GM21447 (cell line): ENCODE measurements at regions not wholly inside any gene's neighbourhood (a gene's known extent, or its start where the extent isn't known, plus 50 kb on each side); places are given as distances from the start of the nearest gene placed in this dataset.
"Not testable (repeated sequence)": the region's sequence is repeated elsewhere in the genome, so short reads cannot be mapped to it uniquely, and the experiment has no call there.

Experiments used
- ATAC-seq: cut with Tn5 transposase; IDR thresholded peaks from one replicate; pipeline ENCODE4 v1.9.1; 2021; ENCODE audit not compliant: unreplicated experiment

DNA sequence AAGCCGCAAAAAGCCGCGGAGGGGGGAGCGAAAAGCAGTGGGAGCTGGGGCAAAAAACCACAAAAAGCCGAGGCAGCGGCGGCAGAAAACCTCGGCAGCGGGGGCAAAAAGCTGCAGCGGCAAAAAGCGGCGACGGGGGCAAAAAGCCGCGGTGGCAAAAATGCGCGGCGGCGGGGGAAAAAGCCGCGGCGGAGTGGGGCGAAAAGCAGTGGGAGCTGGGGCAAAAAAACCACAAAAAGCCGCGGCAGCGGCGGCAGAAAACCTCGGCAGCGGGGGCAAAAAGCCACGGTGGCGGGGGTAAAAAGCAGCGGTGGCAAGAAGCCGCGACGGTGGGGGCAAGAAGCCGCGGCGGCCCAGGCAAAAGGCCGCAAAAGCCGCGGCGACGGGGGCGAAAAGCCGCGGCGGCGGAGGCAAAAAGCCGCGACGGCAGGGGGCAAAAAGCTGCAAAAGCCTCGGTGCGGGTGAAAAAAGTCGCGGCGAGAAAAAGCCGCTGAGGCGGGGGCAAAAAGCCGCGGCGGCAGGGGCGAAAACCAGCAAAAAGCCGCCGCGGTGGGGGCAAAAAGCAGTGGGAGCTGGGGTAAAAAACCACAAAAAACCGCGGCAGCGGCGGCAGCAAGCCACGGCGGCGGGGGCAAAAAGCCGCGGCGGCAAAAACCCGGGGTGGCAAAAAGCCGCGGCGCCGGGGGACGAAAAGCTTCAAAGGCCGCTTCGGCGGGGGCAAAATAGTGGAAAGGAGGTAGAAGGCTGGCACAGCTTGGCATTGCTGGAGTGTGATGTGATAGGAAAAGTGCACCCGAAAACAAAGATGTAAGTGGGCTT lies 135.9 kb downstream of the ZNF92 start:
- no peak for ATAC-seq

DNA sequence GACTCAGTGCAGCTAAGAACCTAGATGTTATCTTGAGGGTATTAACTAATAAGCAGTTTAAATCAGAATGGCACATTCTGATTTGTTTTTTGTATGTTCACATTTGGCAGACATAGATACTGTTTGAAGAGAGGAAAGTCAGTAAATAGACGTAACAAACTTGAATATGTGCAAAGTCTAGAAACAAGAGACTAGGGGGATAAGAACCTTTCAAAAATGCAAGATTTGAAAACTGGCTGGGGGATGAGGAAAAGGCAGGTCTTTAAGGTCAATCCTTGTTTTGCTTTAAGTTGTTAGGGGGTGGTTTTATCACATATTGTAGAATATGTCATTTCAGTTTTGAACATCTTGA lies 136.5 kb downstream of the ZNF92 start:
- not testable (repeated sequence) for ATAC-seq

DNA sequence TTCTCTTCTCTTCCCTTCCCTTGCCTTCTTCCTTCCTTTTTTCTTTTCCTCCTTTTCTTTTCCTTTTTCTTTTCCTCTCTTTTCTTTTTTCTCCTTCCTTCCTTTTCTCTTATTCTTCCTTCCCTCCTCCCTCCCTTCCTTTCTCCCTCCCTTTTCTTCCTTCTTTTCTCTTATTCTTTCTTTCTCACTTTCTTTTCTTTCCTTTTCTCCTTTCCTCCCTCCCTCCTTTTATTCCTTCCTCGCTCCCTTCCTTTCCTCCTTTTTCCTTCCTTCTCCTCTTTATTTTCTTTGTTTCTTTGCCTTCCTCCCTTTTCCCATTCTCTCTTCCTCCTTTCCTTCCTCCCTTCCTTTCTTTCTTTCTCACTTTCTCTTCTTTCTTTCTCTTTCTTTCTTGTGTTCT lies 146.1 kb downstream of the ZNF92 start:
- ATAC-seq: not testable (repeated sequence)

DNA sequence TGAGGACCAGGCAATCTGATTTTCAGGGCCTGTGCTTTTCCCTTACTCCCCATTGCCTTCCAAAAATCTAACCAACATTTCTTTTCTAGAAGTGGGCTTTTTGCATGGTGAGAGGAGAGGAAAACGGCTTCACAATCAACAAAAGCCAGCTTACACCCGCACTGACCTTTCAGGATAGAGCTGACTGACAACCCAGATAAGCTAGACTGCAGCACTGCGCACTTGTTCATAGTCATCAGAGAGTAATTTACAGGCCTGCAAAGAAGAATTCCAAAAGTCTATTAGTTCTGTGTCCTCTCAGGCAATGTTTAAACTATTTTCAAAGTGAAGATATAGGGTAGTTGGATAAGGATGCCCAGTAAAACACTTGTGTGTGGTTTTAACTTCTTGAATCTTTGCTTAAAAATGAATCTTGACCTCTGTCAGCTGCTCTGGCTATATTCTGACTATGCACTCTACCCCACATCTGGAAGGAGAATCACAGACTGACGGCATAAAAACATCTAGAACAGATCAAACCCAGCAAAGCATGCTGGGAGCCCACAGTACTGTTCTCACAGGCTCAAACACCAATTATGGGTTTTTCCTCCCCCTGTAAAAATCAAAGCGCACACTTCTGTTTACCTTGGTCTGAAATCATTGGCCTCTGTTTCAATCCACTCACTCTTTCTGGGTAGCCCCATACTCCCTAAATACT lies 172.0 kb downstream of the ZNF92 start:
- ATAC-seq: not testable (repeated sequence)

DNA sequence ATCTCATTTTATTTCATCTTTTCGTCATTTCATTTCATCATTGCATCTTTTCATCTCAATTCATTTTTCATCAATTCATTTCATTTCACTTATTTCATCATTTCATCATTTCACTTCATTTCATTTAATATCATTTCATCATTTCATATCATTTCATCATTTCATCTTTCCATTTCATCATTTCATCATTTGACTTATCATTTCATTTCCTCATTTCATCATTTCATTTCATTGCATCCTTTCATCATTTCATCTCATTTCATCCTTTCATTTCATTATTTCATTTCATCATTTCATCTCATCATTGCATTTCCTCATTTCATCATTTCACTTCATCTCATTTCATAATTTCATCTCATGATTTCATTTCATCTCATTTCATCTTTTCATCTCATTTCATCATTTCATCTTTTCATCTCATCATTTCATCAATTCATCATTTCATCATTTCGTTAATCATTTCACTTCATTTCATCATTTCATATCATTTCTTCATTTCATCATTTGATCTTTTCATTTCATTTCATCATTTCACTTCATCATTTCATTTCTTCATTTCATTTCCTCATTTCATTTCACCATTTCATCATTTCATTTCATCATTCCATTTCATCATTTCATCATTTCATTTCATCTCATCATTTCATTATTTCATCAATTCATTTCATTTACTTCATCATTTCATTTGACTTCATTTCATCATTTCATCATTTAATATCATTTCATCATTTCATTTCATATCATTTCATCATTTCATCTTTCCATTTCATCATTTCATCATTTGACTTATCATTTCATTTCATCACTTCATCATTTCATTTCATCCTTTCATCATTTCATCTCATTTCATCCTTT lies 176.2 kb downstream of the ZNF92 start:
- ATAC-seq: not testable (repeated sequence)

DNA sequence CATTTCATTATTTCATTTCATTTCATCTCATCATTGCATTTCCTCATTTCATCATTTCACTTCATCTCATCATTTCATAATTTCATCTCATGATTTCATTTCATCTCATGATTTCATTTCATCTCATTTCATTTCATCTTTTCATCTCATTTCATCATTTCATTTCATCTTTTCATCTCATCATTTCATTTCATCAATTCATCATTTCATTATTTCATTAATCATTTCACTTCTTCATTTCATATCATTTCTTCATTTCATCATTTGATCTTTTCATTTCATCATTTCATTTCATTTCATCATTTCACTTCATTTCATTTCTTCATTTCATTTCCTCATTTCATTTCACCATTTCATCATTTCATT lies 176.8 kb downstream of the ZNF92 start:
- not testable (repeated sequence) for ATAC-seq

DNA sequence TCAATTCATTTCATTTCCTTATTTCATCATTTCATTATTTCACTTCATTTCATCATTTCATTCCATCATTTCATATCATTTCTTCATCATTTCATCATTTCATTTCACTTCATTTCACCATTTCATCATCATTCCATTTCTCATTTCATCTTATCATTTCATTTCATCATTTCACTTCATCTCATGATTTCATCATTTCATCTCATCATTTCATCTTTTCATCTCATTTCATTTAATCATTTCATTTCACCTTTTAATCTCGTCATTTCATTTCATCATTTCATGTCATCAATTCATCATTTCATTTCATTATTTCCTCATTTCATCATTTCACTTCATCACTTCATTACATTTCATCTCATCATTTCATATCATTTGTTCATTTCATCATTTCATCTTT lies 177.4 kb downstream of the ZNF92 start:
- ATAC-seq: not testable (repeated sequence)

DNA sequence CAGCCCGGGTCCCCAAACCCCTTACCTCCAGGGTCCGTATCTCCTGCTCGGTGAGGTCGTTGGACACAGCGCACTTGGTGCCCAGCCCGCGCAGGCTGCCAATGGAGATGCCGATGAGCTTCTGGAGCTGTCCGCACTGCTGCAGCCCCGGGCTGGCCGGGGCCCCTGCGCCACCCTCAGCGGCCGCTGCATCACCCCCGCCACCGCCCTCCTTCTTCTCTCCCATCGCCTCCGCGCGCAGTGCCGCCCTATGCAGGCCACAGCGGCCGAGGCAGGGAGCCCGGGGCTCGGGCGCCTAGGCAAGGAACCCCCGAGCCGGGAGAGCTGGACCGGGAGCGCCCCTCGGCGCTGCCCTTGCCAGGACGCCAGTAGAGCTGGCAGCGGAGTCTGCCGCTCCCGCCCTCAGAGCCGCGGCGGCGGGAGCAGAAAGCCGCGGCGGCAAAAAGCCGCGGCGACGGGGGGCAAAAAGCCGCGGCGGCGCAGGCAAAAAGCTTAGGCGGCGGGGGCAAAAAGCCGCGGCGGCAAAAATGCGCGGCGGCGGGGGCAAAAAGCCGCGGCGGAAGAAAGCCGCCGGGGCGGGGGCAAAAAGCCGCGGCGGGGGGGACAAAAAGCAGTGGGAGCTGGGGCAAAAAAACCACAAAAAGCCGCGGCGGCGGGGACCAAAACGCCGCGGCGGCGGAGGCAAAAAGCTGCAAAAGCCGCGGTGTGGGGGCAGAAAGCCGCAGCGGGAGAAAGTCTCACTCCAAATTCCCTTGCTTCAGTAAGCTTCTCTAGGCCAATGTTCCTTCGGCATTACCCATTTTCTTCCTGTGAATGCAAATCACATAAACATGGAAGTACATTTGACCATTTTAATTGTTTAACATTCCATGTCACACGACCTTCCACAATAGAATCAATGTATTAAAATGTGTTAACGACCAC lies 181.2 kb downstream of the ZNF92 start:
- ATAC-seq: not testable (repeated sequence)

DNA sequence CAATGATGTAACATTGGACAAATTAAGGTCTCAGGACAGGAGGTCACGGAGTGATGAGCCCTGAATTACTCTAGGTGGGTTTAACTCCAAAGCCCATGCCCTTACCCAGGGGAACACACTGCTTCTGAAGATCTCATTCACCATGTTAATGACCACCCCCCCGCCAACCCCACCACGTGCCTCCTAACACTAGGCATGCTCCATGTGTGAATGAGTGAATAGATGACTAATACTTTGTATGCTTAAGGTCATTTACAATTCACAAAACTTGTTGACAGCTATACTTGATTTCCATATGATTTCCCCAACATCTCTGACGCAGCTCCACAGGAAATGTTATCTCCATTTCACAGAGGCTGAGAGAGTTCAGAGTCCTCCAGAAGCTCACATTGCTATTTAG lies 184.9 kb downstream of the ZNF92 start:
- ATAC-seq: not testable (repeated sequence)

DNA sequence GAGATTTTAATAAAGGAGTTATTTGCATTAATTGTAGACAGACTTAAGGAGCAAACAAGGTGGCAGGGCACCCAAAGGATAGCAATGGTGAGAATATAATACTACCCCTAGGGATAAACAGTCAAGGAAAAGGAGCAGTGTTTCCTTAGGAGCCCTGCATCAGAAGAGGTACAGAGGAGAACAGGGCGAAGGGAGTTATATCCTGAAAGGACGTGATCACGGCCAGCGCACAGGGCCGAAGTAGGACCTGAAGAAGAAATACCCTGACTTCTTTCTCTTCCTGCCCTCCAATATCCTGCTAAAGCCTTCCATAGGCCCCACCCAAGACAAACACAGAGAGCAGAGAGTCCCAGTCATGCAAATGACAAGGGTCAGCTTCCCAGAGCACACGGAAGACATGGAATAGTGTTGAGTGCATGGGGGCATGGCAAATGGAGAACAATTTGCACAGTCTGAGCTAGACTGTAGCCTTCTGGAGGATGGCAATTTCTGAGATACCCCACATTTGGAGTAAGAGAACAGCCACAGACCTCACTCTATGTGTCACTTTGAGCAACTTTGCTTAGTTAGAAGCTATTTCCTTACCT lies 188.2 kb downstream of the ZNF92 start:
- not testable (repeated sequence) for ATAC-seq

DNA sequence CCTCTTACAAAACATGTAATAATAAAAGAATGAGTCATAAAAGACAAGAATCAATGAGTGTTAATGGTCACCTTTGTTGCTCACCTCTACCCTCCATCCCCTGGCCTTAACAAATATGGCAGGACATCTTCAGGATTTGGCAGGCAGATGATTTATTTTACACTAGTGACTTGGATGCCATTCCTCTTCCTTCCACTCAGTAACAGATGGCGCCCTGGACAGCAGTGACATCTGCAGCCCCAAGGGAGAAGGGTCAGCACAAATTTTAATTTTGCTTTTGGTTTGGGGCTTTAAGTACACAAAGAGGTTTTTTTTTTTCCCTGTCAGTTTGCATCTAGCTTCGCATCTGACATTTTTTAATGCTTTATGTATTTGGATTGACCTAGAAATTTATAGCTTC lies 188.9 kb downstream of the ZNF92 start:
- peak; percentile 72 for ATAC-seq

DNA sequence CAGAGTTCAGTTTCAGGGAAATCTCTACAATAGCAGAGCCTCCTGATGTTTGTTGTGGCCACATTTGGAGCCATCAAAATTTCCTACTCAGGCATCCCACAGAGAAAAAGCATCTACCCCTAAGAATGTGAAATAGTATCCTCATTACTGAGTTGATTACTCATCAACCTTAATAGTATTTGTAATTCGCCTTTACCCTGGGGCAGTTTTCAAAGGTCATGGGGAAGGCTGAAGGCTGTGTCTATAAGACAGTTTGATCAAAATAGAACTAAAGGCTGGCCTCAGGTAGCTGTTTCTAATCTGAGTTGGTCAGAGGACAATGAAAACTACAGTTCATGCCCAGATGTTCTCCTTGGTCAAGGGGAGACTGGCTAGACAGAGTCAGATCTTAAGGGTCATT lies 189.7 kb downstream of the ZNF92 start:
- not testable (repeated sequence) for ATAC-seq

DNA sequence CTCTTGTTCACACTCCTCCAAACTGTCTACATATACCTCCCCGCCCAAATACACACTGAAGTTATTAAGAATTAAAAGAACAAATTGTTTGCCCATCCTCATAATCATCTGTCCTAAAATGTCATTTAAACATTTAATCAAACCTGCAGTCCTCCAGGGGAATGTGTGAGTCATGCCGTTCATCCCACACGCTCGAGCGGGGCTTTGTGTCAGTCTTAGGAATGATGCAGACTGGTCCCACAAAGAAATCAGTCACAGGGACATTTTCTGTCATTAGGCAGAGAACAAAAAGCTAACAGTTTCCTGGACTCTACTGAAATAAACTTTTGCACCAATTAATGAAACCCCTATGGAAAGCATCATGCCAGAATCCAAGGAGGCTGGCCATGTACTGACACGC lies 194.6 kb downstream of the ZNF92 start:
- ATAC-seq: not testable (repeated sequence)

DNA sequence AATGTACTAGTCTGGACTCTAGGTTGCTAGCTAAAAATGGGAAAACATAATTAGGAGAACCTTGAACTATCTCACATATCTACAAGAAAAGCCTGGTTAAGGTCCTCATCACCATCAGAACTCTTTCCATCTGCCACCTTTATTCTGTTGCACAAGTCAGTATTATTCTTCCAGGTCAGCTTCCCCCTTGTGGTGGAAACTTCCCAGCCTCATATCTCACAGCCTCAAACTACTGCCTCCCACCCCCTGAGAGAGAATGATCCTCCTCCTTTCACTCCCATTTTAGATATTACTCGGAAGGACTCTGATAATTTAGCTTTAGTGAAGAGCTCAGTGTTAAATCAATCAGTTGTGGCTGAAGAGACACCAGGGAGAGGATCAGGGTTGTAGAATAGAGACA lies 197.3 kb downstream of the ZNF92 start:
- ATAC-seq: not testable (repeated sequence)

DNA sequence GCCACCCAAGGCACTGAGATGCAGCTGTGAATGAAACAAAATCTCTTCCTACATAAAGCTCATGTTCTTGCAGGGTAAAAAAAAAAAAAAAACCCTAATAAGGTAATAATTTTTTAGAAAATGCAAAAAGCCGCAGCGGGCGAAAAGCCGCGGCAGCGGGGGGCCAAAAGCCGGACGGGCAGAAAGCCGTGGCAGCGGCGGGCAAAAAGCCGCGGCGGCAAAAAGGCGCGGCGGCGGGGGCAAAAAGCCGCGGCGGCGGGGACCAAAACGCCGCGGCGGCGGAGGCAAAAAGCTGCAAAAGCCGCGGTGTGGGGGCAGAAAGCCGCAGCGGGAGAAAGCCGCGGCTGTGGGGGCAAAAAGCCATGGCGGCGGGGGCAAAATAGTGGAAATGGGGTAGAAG lies 198.9 kb downstream of the ZNF92 start:
- ATAC-seq: not testable (repeated sequence)

DNA sequence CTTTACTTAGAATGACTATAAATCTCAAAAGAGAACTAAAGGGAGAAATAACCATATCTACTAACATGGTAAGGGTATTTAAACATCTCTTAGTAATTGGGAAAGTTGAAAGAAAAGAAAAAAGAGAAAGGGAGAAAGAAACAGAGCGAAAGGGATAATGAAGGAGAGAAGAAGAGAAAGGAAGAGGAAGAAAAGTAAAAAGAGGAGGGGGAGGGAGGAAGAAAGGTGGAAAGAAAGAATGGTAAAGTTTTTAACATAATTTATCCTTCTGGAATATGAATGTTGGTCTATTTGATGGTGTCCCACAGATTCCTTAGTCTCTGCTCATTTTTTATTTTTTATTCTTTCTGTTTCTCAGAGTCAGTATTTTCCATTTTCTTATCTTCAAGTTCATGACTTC lies 202.7 kb downstream of the ZNF92 start:
- not testable (repeated sequence) for ATAC-seq

DNA sequence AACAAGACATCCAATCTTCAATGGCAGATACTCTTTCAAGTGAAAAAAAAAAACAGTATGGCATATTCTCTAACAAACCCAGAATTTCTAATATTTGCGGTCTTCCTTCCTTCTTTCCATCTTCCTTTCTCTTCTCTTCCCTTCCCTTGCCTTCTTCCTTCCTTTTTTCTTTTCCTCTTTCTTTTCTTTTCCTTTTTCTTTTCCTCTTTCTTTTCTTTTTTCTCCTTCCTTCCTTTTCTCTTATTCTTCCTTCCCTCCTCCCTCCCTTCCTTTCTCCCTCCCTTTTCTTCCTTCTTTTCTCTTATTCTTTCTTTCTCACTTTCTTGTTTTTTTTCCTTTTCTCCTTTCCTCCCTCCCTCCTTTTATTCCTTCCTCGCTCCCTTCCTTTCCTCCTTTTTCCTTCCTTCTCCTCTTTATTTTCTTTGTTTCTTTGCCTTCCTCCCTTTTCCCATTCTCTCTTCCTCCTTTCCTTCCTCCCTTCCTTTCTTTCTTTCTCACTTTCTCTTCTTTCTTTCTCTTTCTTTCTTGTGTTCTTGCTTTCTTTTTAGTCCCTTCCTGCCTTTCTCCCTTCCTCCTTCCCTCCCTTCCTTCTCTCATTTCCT lies 209.0 kb downstream of the ZNF92 start:
- ATAC-seq: not testable (repeated sequence)

DNA sequence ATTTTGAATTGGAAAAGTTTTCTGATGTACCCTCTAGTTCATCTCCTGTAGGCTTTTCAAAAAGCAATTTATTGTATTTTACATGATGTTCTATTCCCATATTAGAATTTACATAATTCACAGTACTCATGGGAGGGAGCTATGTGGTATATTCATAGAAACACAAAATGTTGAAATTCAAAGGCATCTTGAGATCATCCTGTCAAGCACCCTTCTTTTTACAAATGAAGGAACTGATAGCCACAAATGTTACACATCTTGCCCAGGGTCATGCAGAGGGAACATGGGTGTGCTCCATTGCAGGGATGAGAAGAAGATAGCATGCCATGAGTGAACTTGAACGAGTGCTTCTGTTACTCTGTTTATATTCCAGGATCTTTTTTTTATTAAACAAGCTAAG lies 228.8 kb downstream of the ZNF92 start:
- not testable (repeated sequence) for ATAC-seq

DNA sequence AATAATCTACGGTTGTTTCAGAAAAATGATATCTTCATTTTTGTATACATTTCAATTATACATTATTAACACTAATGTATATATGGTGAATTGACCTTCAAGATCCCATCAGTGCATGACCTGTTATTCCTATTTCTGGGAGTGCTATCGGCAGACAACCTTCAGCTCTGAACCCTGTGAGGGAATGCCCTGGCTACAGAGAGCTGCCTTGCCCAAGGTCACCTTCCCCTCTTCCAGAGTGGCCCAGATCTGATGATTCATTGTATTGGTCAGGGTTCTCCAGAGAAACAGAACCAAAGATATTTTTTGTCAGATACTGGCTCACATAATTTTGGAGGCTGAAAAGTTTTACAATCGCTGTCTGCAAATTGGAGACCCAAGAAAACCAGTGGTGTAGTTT lies 235.5 kb downstream of the ZNF92 start:
- ATAC-seq: no peak
